CD14-positive monocyte (primary cell): ENCODE measurements at regions not wholly inside any gene's neighbourhood (a gene's known extent, or its start where the extent isn't known, plus 50 kb on each side); places are given as distances from the start of the nearest gene placed in this dataset.

Experiments
- DNase-seq, 3 donors: peaks; one replicate each; pipeline ENCODE4 v3.0.0-alpha.2; 2011 to 2022
- H2AFZ ChIP-seq: 2 replicates; pipeline ENCODE4 v1.6.0; 2012; ENCODE audit warnings: mild to moderate bottlenecking, low read depth, low read length, inconsistent platforms; ENCODE audit not compliant: insufficient read depth, poor library complexity, severe bottlenecking
- H3K27ac ChIP-seq, 2 donors: 1 replicate in 1 of 2; 2 replicates in 1 of 2; pipeline ENCODE4 v1.5.1; 2012 to 2013; ENCODE audit warnings: low read length in 2 of 2, control low read depth in 1 of 2, inconsistent platforms in 1 of 2, low read depth in 1 of 2, mild to moderate bottlenecking in 1 of 2
- H3K27me3 ChIP-seq, 2 donors: one replicate each; pipeline versions ENCODE4 v1.6.0 to v1.6.1; 2011 to 2013; ENCODE audit warnings: low read length in 2 of 2; ENCODE audit not compliant: control insufficient read depth in 2 of 2, insufficient read depth in 2 of 2
- H3K36me3 ChIP-seq, 2 donors: replicated peaks in 1 of 2; 1 replicate in 1 of 2; 2 replicates in 1 of 2; pipeline versions ENCODE4 v1.5.1 to v1.6.1; 2012 to 2013; ENCODE audit warnings: low read length in 2 of 2, control low read depth in 1 of 2, inconsistent platforms in 1 of 2, mild to moderate bottlenecking in 1 of 2; ENCODE audit not compliant: insufficient read depth in 2 of 2, control insufficient read depth in 1 of 2
- H3K4me1 ChIP-seq, 2 donors: 1 replicate in 1 of 2; 2 replicates in 1 of 2; pipeline versions ENCODE4 v1.5.1 to v1.6.1; 2012 to 2013; ENCODE audit warnings: low read length in 2 of 2, control low read depth in 1 of 2, inconsistent platforms in 1 of 2, mild to moderate bottlenecking in 1 of 2, moderate library complexity in 1 of 2; ENCODE audit not compliant: insufficient read depth in 2 of 2, control insufficient read depth in 1 of 2
- H3K4me2 ChIP-seq: replicated peaks from 2 replicates; pipeline ENCODE3; 2012; ENCODE audit warnings: low read length, moderate library complexity, mild to moderate bottlenecking; ENCODE audit not compliant: poor library complexity, severe bottlenecking; ENCODE audit errors: extremely low read depth
- H3K4me3 ChIP-seq, 3 experiments: fragments of 200-600 bp in 1 of 3; sonication (generic) in 1 of 3; replicated peaks in 1 of 3; 1 replicate in 2 of 3; 2 replicates in 1 of 3; pipeline ENCODE4 v1.5.1; 2011 to 2013; ENCODE audit warnings: low read length in 3 of 3, mild to moderate bottlenecking in 3 of 3, control low read depth in 2 of 3, low read depth in 2 of 3, inconsistent platforms in 1 of 3, moderate library complexity in 1 of 3
- H3K79me2 ChIP-seq: 2 replicates; pipeline ENCODE4 v1.6.0; 2012; ENCODE audit warnings: mild to moderate bottlenecking, control low read depth, inconsistent platforms, low read length, moderate library complexity; ENCODE audit not compliant: insufficient read depth
- H3K9ac ChIP-seq: 2 replicates; pipeline ENCODE4 v1.6.0; 2017; ENCODE audit warnings: low read length, mild to moderate bottlenecking; ENCODE audit not compliant: insufficient read depth, poor library complexity, severe bottlenecking
- H3K9me3 ChIP-seq, 2 donors: replicated peaks in 1 of 2; 1 replicate in 1 of 2; 2 replicates in 1 of 2; pipeline versions ENCODE4 v1.5.1 to v1.6.1; 2012 to 2013; ENCODE audit warnings: low read length in 2 of 2, control low read depth in 1 of 2; ENCODE audit not compliant: control insufficient read depth in 1 of 2, insufficient read depth in 1 of 2
- H4K20me1 ChIP-seq: 2 replicates; pipeline ENCODE4 v1.6.0; 2012; ENCODE audit warnings: mild to moderate bottlenecking, low read length, control low read depth, moderate library complexity; ENCODE audit not compliant: insufficient read depth
- H3K27ac Mint-ChIP-seq, 7 donors: one replicate each; pipeline ENCODE4 v1.8.0; 2020; ENCODE audit warnings: mild to moderate bottlenecking in 7 of 7, mixed read lengths in 7 of 7, moderate library complexity in 6 of 7, inconsistent platforms in 2 of 7
- H3K27me3 Mint-ChIP-seq, 3 donors: one replicate each; pipeline ENCODE4 v1.8.0; 2021 to 2022; ENCODE audit warnings: low read depth in 3 of 3, mild to moderate bottlenecking in 3 of 3, mixed read lengths in 3 of 3, moderate library complexity in 3 of 3, inconsistent platforms in 1 of 3
- H3K36me3 Mint-ChIP-seq, 2 donors: one replicate each; pipeline ENCODE4 v1.8.0; 2020; ENCODE audit warnings: mixed read lengths in 2 of 2, inconsistent platforms in 1 of 2, mild to moderate bottlenecking in 1 of 2
- H3K4me1 Mint-ChIP-seq: one replicate; pipeline ENCODE4 v1.8.0; 2020; ENCODE audit warnings: mild to moderate bottlenecking, mixed read lengths
- H3K4me3 Mint-ChIP-seq, 2 donors: one replicate each; pipeline ENCODE4 v1.8.0; 2020; ENCODE audit warnings: mild to moderate bottlenecking in 2 of 2, mixed read lengths in 2 of 2, moderate library complexity in 1 of 2
- H3K9me3 Mint-ChIP-seq, 7 donors: one replicate each; pipeline ENCODE4 v1.8.0; 2020 to 2022; ENCODE audit warnings: mixed read lengths in 7 of 7, mild to moderate bottlenecking in 6 of 7, moderate library complexity in 6 of 7, inconsistent platforms in 2 of 7
- WGBS: methylation state at CpG from one replicate; pipeline ENCODE4 v1.1.5; 2013; ENCODE audit warnings: missing lambda C conversion rate; ENCODE audit not compliant: insufficient coverage; 5-methylcytosine and 5-hydroxymethylcytosine counted together
- intact Hi-C, 2 donors: fragments of 100-400 bp; cut with micrococcal nuclease; formaldehyde crosslinking; loops; one replicate each; pipeline versions ENCODE4 v1.15.0 to v1.15.1; 2023
- TF ChIP-seq, protein P1 (sequence below): fragments of 200-600 bp; IDR thresholded peaks from one replicate; pipeline ENCODE4 v1.8.0; 2022; ENCODE audit warnings: antibody characterized with exemption, mild to moderate bottlenecking

GRCh38 chr22:45084400-45084920 is 74.7 kb upstream of the PHF21B start:
- Histone ChIP-seq H3K9ac (no peak overlapping the region), H3K4me1 (no peaks in the 10 kb centered on the region), H3K4me2 (no peak overlapping the region), H2AFZ (no peak overlapping the region), H3K27me3 (no peaks in the 10 kb centered on the region), H3K36me3 (no peaks in the 10 kb centered on the region), H3K79me2 (no peaks in the 10 kb centered on the region), H3K27ac (no peak overlapping the region), H4K20me1 (no peaks in the 10 kb centered on the region), H3K4me3 (no peak overlapping the region), H3K9me3 (no peaks in the 10 kb centered on the region)
- peaks cover 13 to 25% (median 15%) of the 10 kb centered on the region in 3 donors for H3K27me3 Mint-ChIP-seq
- H3K9me3 Mint-ChIP-seq: peaks cover 0 to 4% (median 2%) of the 10 kb centered on the region in 7 donors
- 100% methylated on average over 3 of the region's 5 CpGs for WGBS
- no peaks in the 10 kb centered on the region for H3K36me3 Mint-ChIP-seq
- H3K27ac Mint-ChIP-seq: no peak overlapping the region
- no peak overlapping the region for H3K4me3 Mint-ChIP-seq
- TF ChIP-seq, protein P1, sequence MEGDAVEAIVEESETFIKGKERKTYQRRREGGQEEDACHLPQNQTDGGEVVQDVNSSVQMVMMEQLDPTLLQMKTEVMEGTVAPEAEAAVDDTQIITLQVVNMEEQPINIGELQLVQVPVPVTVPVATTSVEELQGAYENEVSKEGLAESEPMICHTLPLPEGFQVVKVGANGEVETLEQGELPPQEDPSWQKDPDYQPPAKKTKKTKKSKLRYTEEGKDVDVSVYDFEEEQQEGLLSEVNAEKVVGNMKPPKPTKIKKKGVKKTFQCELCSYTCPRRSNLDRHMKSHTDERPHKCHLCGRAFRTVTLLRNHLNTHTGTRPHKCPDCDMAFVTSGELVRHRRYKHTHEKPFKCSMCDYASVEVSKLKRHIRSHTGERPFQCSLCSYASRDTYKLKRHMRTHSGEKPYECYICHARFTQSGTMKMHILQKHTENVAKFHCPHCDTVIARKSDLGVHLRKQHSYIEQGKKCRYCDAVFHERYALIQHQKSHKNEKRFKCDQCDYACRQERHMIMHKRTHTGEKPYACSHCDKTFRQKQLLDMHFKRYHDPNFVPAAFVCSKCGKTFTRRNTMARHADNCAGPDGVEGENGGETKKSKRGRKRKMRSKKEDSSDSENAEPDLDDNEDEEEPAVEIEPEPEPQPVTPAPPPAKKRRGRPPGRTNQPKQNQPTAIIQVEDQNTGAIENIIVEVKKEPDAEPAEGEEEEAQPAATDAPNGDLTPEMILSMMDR: no peak
- intact Hi-C loops: no loop called here
- no peak for DNase-seq
- no peaks in the 10 kb centered on the region for H3K4me1 Mint-ChIP-seq

DNA sequence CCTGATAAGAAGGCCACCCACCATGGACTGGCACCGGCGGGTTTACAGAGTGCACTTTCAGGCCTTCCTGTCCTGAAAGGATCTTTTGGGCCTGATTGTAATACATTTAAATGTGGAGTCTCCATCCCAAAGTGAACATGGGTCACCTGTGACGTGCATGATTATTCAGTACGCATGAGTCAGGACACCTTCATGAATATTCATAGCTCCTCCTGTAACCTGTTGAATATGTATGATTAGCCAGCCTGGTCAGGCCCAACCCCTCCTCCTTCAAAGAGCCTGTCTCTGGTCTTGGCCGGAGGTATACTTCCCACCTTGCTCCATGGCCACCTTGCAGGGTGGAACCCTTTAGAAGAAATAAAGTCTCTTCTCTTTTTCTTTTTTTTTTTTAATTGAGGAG is 75.9 kb upstream of the NUP50 start:
- TF ChIP-seq, protein P1: no peak
- Histone ChIP-seq H3K27me3 (no peaks in the 10 kb centered on the region), H3K9ac (no peak overlapping the region), H3K36me3 (no peaks in the 10 kb centered on the region), H3K4me1 (no peaks in the 10 kb centered on the region), H3K79me2 (no peaks in the 10 kb centered on the region), H3K27ac (no peak overlapping the region), H3K4me3 (no peak overlapping the region), H4K20me1 (no peaks in the 10 kb centered on the region), H3K4me2 (no peak overlapping the region), H3K9me3 (peaks cover 0 to 5% of the 10 kb centered on the region in 2 donors), H2AFZ (no peak overlapping the region)
- Mint-ChIP-seq H3K9me3 (peaks cover 0 to 10% (median 3%) of the 10 kb centered on the region in 7 donors), H3K27me3 (peaks cover 16 to 32% (median 19%) of the 10 kb centered on the region in 3 donors), H3K27ac (no peak overlapping the region), H3K4me3 (no peak overlapping the region), H3K4me1 (no peaks in the 10 kb centered on the region), H3K36me3 (no peaks in the 10 kb centered on the region)
- no peak for DNase-seq
- intact Hi-C loops: no loop called here
- 86% methylated on average over 2 of the region's 5 CpGs for WGBS
